H9 (cell line): ENCODE measurements at regions not wholly inside any gene's neighbourhood (a gene's known extent, or its start where the extent isn't known, plus 50 kb on each side); places are given as distances from the start of the nearest gene placed in this dataset.

ENCODE experiments used
- DNase-seq: peaks from one replicate; pipeline ENCODE4 v3.0.0-alpha.2; 2017
- H2AFZ ChIP-seq: one replicate; pipeline ENCODE4 v1.6.1; 2013; ENCODE audit warnings: mild to moderate bottlenecking, low read length, control low read depth, moderate library complexity
- H2AK5ac ChIP-seq: 2 replicates; pipeline ENCODE4 v1.6.1; 2013; ENCODE audit warnings: low read length, control low read depth, mixed read lengths; ENCODE audit not compliant: insufficient read length
- H2BK120ac ChIP-seq: one replicate; pipeline ENCODE4 v1.6.1; 2013; ENCODE audit warnings: low read depth, mild to moderate bottlenecking, low read length, control low read depth, inconsistent platforms; ENCODE audit not compliant: poor library complexity, severe bottlenecking
- H2BK12ac ChIP-seq: 2 replicates; pipeline ENCODE4 v1.6.1; 2013; ENCODE audit warnings: low read length, control low read depth, mixed read lengths, low read depth; ENCODE audit not compliant: insufficient read length
- H2BK15ac ChIP-seq: 2 replicates; pipeline ENCODE4 v1.6.1; 2013; ENCODE audit warnings: low read depth, low read length, control low read depth
- H2BK20ac ChIP-seq: one replicate; pipeline ENCODE4 v1.6.1; 2013; ENCODE audit warnings: low read depth, mild to moderate bottlenecking, low read length, control low read depth, inconsistent platforms; ENCODE audit not compliant: poor library complexity, severe bottlenecking
- H2BK5ac ChIP-seq: 2 replicates; pipeline ENCODE4 v1.6.1; 2013; ENCODE audit warnings: low read length, control low read depth, mixed read lengths; ENCODE audit not compliant: insufficient read length
- H3K14ac ChIP-seq: 2 replicates; pipeline ENCODE4 v1.6.1; 2013; ENCODE audit warnings: low read length, control low read depth; ENCODE audit not compliant: insufficient read depth
- H3K18ac ChIP-seq: 2 replicates; pipeline ENCODE4 v1.6.1; 2013; ENCODE audit warnings: low read depth, mild to moderate bottlenecking, mixed read lengths, low read length, control low read depth; ENCODE audit not compliant: insufficient read length
- H3K23ac ChIP-seq: 2 replicates; pipeline ENCODE4 v1.6.1; 2013; ENCODE audit warnings: low read length, control low read depth, mixed read lengths, low read depth; ENCODE audit not compliant: insufficient read length
- H3K23me2 ChIP-seq: 2 replicates; pipeline ENCODE4 v1.6.1; 2013; ENCODE audit warnings: low read depth, mild to moderate bottlenecking, mixed read lengths, low read length, control low read depth; ENCODE audit not compliant: insufficient read length, poor library complexity, severe bottlenecking
- H3K27ac ChIP-seq: 2 replicates; pipeline ENCODE4 v1.5.1; 2013; ENCODE audit warnings: low read length, control low read depth, mixed read lengths, low read depth; ENCODE audit not compliant: insufficient read length
- H3K27me3 ChIP-seq: 2 replicates; pipeline ENCODE4 v1.6.1; 2013; ENCODE audit warnings: low read length, control low read depth, inconsistent platforms; ENCODE audit not compliant: insufficient read depth
- H3K4ac ChIP-seq: 2 replicates; pipeline ENCODE4 v1.6.1; 2013; ENCODE audit warnings: low read depth, mild to moderate bottlenecking, control low read depth, inconsistent platforms, low read length, moderate library complexity
- H3K4me1 ChIP-seq: 2 replicates; pipeline ENCODE4 v1.6.1; 2013; ENCODE audit warnings: low read length, control low read depth, inconsistent platforms; ENCODE audit not compliant: insufficient read depth
- H3K4me2 ChIP-seq: 2 replicates; pipeline ENCODE4 v1.6.1; 2013; ENCODE audit warnings: low read length, control low read depth, mixed read lengths; ENCODE audit not compliant: insufficient read length, insufficient read depth
- H3K56ac ChIP-seq: 2 replicates; pipeline ENCODE4 v1.6.1; 2013; ENCODE audit warnings: low read depth, mild to moderate bottlenecking, mixed read lengths, low read length, control low read depth; ENCODE audit not compliant: insufficient read length
- H3K79me1 ChIP-seq: 2 replicates; pipeline ENCODE4 v1.6.1; 2013; ENCODE audit warnings: low read depth, mild to moderate bottlenecking, moderate library complexity, low read length, control low read depth, inconsistent platforms; ENCODE audit not compliant: insufficient read depth, poor library complexity, severe bottlenecking
- H3K79me2 ChIP-seq: 2 replicates; pipeline ENCODE4 v1.6.1; 2013; ENCODE audit warnings: low read length, control low read depth, inconsistent platforms; ENCODE audit not compliant: insufficient read depth
- H3K9ac ChIP-seq: 2 replicates; pipeline ENCODE4 v1.6.1; 2013; ENCODE audit warnings: low read length, control low read depth, mixed read lengths; ENCODE audit not compliant: insufficient read length; ENCODE audit errors: extremely low read depth
- H3K9me3 ChIP-seq: one replicate; pipeline ENCODE4 v1.6.1; 2013; ENCODE audit warnings: low read depth, low read length, inconsistent platforms; ENCODE audit not compliant: control insufficient read depth
- H3T11ph ChIP-seq: one replicate; pipeline ENCODE4 v1.6.1; 2013; ENCODE audit warnings: mild to moderate bottlenecking, low read length, control low read depth, inconsistent platforms
- H4K20me1 ChIP-seq: one replicate; pipeline ENCODE4 v1.6.1; 2013; ENCODE audit not compliant: control insufficient read depth, insufficient read length, insufficient read depth
- H4K5ac ChIP-seq: 2 replicates; pipeline ENCODE4 v1.6.1; 2013; ENCODE audit warnings: low read depth, mild to moderate bottlenecking, mixed read lengths, low read length, control low read depth; ENCODE audit not compliant: insufficient read length
- H4K8ac ChIP-seq: replicated peaks from 2 replicates; pipeline ENCODE4 v1.6.1; 2013; ENCODE audit warnings: low read length, control low read depth, mixed read lengths, low read depth; ENCODE audit not compliant: insufficient read length
- H4K91ac ChIP-seq: 2 replicates; pipeline ENCODE4 v1.6.1; 2013; ENCODE audit warnings: low read depth, mild to moderate bottlenecking, moderate library complexity, mixed read lengths, low read length, control low read depth; ENCODE audit not compliant: insufficient read length
- H3K27ac Mint-ChIP-seq, 3 experiments: 2 replicates in 2 of 3; 3 replicates in 1 of 3; pipeline ENCODE4 v1.8.0; 2020 to 2021; ENCODE audit warnings: mixed read lengths in 3 of 3, mild to moderate bottlenecking in 1 of 3, moderate library complexity in 1 of 3
- H3K27me3 Mint-ChIP-seq: 2 replicates; pipeline ENCODE4 v1.8.0; 2021; ENCODE audit warnings: low read depth, mild to moderate bottlenecking, moderate library complexity, mixed read lengths
- H3K36me3 Mint-ChIP-seq, 3 experiments: 2 replicates in 2 of 3; 3 replicates in 1 of 3; pipeline ENCODE4 v1.8.0; 2020 to 2021; ENCODE audit warnings: low read depth in 3 of 3, mixed read lengths in 3 of 3; ENCODE audit not compliant: insufficient read depth in 1 of 3
- H3K4me1 Mint-ChIP-seq, 2 experiments: 2 replicates each; pipeline ENCODE4 v1.8.0; 2020; ENCODE audit warnings: mixed read lengths in 2 of 2
- H3K4me3 Mint-ChIP-seq, 2 experiments: 2 replicates in 1 of 2; 3 replicates in 1 of 2; pipeline ENCODE4 v1.8.0; 2020 to 2021; ENCODE audit warnings: mild to moderate bottlenecking in 2 of 2, mixed read lengths in 2 of 2, moderate library complexity in 1 of 2
- H3K9me3 Mint-ChIP-seq, 2 experiments: 2 replicates in 1 of 2; 3 replicates in 1 of 2; pipeline ENCODE4 v1.8.0; 2020; ENCODE audit warnings: mild to moderate bottlenecking in 2 of 2, mixed read lengths in 2 of 2, moderate library complexity in 1 of 2
- TF ChIP-seq, protein P1 (sequence below): fragments of 200-600 bp; sonication (generic); conservative IDR thresholded peaks from 3 replicates; pipeline ENCODE4 v1.8.0; 2021; ENCODE audit warnings: antibody characterized with exemption, mild to moderate bottlenecking

- H3K23ac ChIP-seq, result no peak overlapping the region
- no peak overlapping the region for H3K4me2 ChIP-seq
- H3K23me2 ChIP-seq, result no peaks in the 10 kb centered on the region
- H2BK15ac ChIP-seq, result no peak overlapping the region
- no peak overlapping the region for H2BK20ac ChIP-seq
- no peak overlapping the region for H3K27ac Mint-ChIP-seq
- H3K79me1 ChIP-seq, result no peaks in the 10 kb centered on the region
- no peaks in the 10 kb centered on the region for H3K4me1 ChIP-seq
- H3K27me3 ChIP-seq, result no peaks in the 10 kb centered on the region
- H2BK120ac ChIP-seq, result no peak overlapping the region
- H3K9me3 Mint-ChIP-seq, result peaks cover 50 to 65% of the 10 kb centered on the region in 2 experiments
- H3K4ac ChIP-seq, result no peak overlapping the region
- no peaks in the 10 kb centered on the region for H4K20me1 ChIP-seq
- no peaks in the 10 kb centered on the region for H3K27me3 Mint-ChIP-seq
- no peak overlapping the region for H3K14ac ChIP-seq
- peaks cover 11% of the 10 kb centered on the region for H3K9me3 ChIP-seq
- H3K27ac ChIP-seq, result no peak overlapping the region
- H2BK5ac ChIP-seq, result no peak overlapping the region
- H3K79me2 ChIP-seq, result no peaks in the 10 kb centered on the region
- H4K91ac ChIP-seq, result no peak overlapping the region
- no peaks in the 10 kb centered on the region for H3K4me1 Mint-ChIP-seq
- H3T11ph ChIP-seq, result no peak overlapping the region
- DNase-seq, result no peak
- H3K4me3 Mint-ChIP-seq, result no peak overlapping the region
- H3K18ac ChIP-seq, result no peak overlapping the region
- H3K9ac ChIP-seq, result no peak overlapping the region
- H2BK12ac ChIP-seq, result no peak overlapping the region
- no peak overlapping the region for H3K56ac ChIP-seq
- H2AFZ ChIP-seq, result no peak overlapping the region
- H4K8ac ChIP-seq, result no peak overlapping the region
- H2AK5ac ChIP-seq, result no peak overlapping the region
- peaks cover 32 to 59% (median 41%) of the 10 kb centered on the region in 3 experiments for H3K36me3 Mint-ChIP-seq
- no peak overlapping the region for H4K5ac ChIP-seq
- TF ChIP-seq, protein P1, sequence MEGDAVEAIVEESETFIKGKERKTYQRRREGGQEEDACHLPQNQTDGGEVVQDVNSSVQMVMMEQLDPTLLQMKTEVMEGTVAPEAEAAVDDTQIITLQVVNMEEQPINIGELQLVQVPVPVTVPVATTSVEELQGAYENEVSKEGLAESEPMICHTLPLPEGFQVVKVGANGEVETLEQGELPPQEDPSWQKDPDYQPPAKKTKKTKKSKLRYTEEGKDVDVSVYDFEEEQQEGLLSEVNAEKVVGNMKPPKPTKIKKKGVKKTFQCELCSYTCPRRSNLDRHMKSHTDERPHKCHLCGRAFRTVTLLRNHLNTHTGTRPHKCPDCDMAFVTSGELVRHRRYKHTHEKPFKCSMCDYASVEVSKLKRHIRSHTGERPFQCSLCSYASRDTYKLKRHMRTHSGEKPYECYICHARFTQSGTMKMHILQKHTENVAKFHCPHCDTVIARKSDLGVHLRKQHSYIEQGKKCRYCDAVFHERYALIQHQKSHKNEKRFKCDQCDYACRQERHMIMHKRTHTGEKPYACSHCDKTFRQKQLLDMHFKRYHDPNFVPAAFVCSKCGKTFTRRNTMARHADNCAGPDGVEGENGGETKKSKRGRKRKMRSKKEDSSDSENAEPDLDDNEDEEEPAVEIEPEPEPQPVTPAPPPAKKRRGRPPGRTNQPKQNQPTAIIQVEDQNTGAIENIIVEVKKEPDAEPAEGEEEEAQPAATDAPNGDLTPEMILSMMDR, result no peak
Measured at GRCh38 chr3:147864754-147865354, 455.7 kb downstream of the ZIC1 start.
